Neural cell (in vitro differentiated cells): ENCODE measurements at regions not wholly inside any gene's neighbourhood (a gene's known extent, or its start where the extent isn't known, plus 50 kb on each side); places are given as distances from the start of the nearest gene placed in this dataset.

Experiments used
- H2AFZ ChIP-seq: fragments of 200-600, 300-800 bp; sonication (generic), shearing (Covaris generic); 2 replicates; pipeline ENCODE4 v1.6.0; 2014; ENCODE audit warnings: low read depth, mild to moderate bottlenecking, antibody characterized with exemption, low read length, moderate library complexity
- H3F3A ChIP-seq: fragments of 200-600 bp; shearing (Covaris generic); 2 replicates; pipeline ENCODE4 v1.6.1; 2016; ENCODE audit warnings: mild to moderate bottlenecking, moderate library complexity, mixed read lengths, antibody characterized with exemption, low read length; ENCODE audit not compliant: insufficient read depth, poor library complexity, severe bottlenecking
- H3K27ac ChIP-seq: fragments of 200-600, 300-800 bp; sonication (generic), shearing (Covaris generic); 2 replicates; pipeline ENCODE4 v1.5.1; 2014; ENCODE audit warnings: mild to moderate bottlenecking, low read length, moderate library complexity
- H3K27me3 ChIP-seq: fragments of 300-800, 200-600 bp; sonication (generic), shearing (Covaris generic); 2 replicates; pipeline ENCODE4 v1.6.0; 2014; ENCODE audit warnings: mild to moderate bottlenecking, low read depth, low read length, moderate library complexity; ENCODE audit not compliant: insufficient read depth
- H3K36me3 ChIP-seq: fragments of 300-800, 200-600 bp; sonication (generic), shearing (Covaris generic); 2 replicates; pipeline ENCODE4 v1.5.1; 2014; ENCODE audit warnings: mild to moderate bottlenecking, antibody characterized with exemption, low read length, moderate library complexity; ENCODE audit not compliant: insufficient read depth
- H3K4me2 ChIP-seq: fragments of 300-800, 200-600 bp; sonication (generic), shearing (Covaris generic); 2 replicates; pipeline ENCODE4 v1.6.0; 2014; ENCODE audit warnings: mild to moderate bottlenecking, low read length
- H3K4me3 ChIP-seq: fragments of 300-800, 200-600 bp; sonication (generic), shearing (Covaris generic); 2 replicates; pipeline ENCODE4 v1.5.1; 2014; ENCODE audit warnings: mild to moderate bottlenecking, low read length, moderate library complexity
- H3K79me2 ChIP-seq: fragments of 200-600 bp; shearing (Covaris generic); replicated peaks from 2 replicates; pipeline ENCODE4 v1.6.0; 2014; ENCODE audit warnings: mild to moderate bottlenecking, low read length, moderate library complexity; ENCODE audit not compliant: insufficient read depth
- H3K9ac ChIP-seq: fragments of 300-800, 200-600 bp; sonication (generic), shearing (Covaris generic); 2 replicates; pipeline ENCODE4 v1.6.1; 2016; ENCODE audit warnings: mild to moderate bottlenecking, low read length, mixed read lengths
- H3K9me2 ChIP-seq: fragments of 200-600 bp; shearing (Covaris generic); 2 replicates; pipeline ENCODE4 v1.6.1; 2016; ENCODE audit warnings: mild to moderate bottlenecking, low read length, mixed read lengths; ENCODE audit not compliant: insufficient read depth
- H3K9me3 ChIP-seq: fragments of 200-600, 300-800 bp; sonication (generic), shearing (Covaris generic); 2 replicates; pipeline ENCODE4 v1.6.1; 2016; ENCODE audit warnings: mild to moderate bottlenecking, mixed run types, low read length, moderate library complexity, mixed read lengths
- H4K20me1 ChIP-seq: fragments of 200-600 bp; shearing (Covaris generic); 2 replicates; pipeline ENCODE4 v1.6.1; 2016; ENCODE audit warnings: mild to moderate bottlenecking, mixed run types; ENCODE audit not compliant: insufficient read depth
- EP300 ChIP-seq: fragments of 450-650 bp; conservative IDR thresholded peaks from 2 replicates; pipeline ENCODE4 v1.6.1; 2014; ENCODE audit warnings: antibody characterized with exemption, mild to moderate bottlenecking, moderate library complexity; ENCODE audit not compliant: poor library complexity, severe bottlenecking
- EZH2 ChIP-seq: fragments of 200-600, 300-800 bp; shearing (Covaris generic), sonication (generic); IDR thresholded peaks from 2 replicates; pipeline ENCODE4 v1.6.1; 2014; ENCODE audit warnings: antibody characterized with exemption, low read length, borderline replicate concordance, mild to moderate bottlenecking; ENCODE audit not compliant: insufficient read depth, poor library complexity, severe bottlenecking
- MXI1 ChIP-seq: fragments of 450-650 bp; conservative IDR thresholded peaks from 2 replicates; pipeline ENCODE4 v1.6.1; 2014; ENCODE audit warnings: antibody characterized with exemption, mild to moderate bottlenecking; ENCODE audit not compliant: poor library complexity, severe bottlenecking
- POLR2AphosphoS5 ChIP-seq: IDR thresholded peaks from 2 replicates; pipeline ENCODE4 v1.6.1; 2012
- RAD21 ChIP-seq: fragments of 450-650 bp; conservative IDR thresholded peaks from 2 replicates; pipeline ENCODE4 v1.6.1; 2014; ENCODE audit warnings: antibody characterized with exemption, mild to moderate bottlenecking, moderate library complexity
- SMC3 ChIP-seq: fragments of 450-650 bp; conservative IDR thresholded peaks from 2 replicates; pipeline ENCODE4 v1.6.1; 2014; ENCODE audit warnings: antibody characterized with exemption, mild to moderate bottlenecking, moderate library complexity; ENCODE audit not compliant: poor library complexity
- TAF1 ChIP-seq: IDR thresholded peaks from 2 replicates; pipeline ENCODE4 v1.6.1; 2012; ENCODE audit warnings: low read depth
- TF ChIP-seq, protein P1 (sequence below): fragments of 450-650 bp; IDR thresholded peaks from 2 replicates; pipeline ENCODE4 v1.5.1; 2014; ENCODE audit warnings: antibody characterized with exemption, mild to moderate bottlenecking, moderate library complexity; ENCODE audit not compliant: poor library complexity, severe bottlenecking
- TF ChIP-seq, protein P2 (sequence below): IDR thresholded peaks from 2 replicates; pipeline ENCODE4 v1.6.1; 2012; ENCODE audit warnings: borderline replicate concordance

DNA sequence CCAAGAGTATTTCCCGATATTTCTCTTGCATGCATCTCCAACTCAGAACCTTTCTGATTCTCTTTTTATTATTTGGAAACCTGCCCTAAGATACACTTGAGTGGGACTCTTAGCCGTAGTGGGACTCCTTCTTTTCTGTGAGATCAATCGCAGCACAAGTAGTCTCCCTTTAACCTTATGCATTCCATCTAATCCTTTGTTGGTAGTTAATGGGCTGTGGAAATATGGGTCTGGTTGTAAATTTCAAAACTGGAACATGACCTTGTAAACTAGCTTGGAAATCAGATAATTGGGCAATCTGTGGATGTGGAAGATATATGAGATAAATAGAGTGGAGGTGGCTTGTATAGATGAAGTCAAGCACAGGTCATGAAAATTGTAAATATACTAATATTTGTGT, 350.0 kb downstream of the NDFIP2 start:
- Histone ChIP-seq H3K9me2 (no peaks in the 10 kb centered on the region), H3K27me3 (no peaks in the 10 kb centered on the region), H3K4me3 (no peak overlapping the region), H3K79me2 (no peaks in the 10 kb centered on the region), H2AFZ (no peak overlapping the region), H3K27ac (no peak overlapping the region), H3K4me2 (no peak overlapping the region), H3K9ac (no peak overlapping the region), H3F3A (no peaks in the 10 kb centered on the region), H3K36me3 (no peaks in the 10 kb centered on the region), H4K20me1 (no peaks in the 10 kb centered on the region), H3K9me3 (no peaks in the 10 kb centered on the region)
- TF ChIP-seq MXI1 (no peak), RAD21 (no peak), POLR2AphosphoS5 (no peak), EP300 (no peak), TAF1 (no peak), SMC3 (no peak), EZH2 (no peak)
- TF ChIP-seq, protein P1, sequence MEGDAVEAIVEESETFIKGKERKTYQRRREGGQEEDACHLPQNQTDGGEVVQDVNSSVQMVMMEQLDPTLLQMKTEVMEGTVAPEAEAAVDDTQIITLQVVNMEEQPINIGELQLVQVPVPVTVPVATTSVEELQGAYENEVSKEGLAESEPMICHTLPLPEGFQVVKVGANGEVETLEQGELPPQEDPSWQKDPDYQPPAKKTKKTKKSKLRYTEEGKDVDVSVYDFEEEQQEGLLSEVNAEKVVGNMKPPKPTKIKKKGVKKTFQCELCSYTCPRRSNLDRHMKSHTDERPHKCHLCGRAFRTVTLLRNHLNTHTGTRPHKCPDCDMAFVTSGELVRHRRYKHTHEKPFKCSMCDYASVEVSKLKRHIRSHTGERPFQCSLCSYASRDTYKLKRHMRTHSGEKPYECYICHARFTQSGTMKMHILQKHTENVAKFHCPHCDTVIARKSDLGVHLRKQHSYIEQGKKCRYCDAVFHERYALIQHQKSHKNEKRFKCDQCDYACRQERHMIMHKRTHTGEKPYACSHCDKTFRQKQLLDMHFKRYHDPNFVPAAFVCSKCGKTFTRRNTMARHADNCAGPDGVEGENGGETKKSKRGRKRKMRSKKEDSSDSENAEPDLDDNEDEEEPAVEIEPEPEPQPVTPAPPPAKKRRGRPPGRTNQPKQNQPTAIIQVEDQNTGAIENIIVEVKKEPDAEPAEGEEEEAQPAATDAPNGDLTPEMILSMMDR, result no peak
- TF ChIP-seq, protein P2, sequence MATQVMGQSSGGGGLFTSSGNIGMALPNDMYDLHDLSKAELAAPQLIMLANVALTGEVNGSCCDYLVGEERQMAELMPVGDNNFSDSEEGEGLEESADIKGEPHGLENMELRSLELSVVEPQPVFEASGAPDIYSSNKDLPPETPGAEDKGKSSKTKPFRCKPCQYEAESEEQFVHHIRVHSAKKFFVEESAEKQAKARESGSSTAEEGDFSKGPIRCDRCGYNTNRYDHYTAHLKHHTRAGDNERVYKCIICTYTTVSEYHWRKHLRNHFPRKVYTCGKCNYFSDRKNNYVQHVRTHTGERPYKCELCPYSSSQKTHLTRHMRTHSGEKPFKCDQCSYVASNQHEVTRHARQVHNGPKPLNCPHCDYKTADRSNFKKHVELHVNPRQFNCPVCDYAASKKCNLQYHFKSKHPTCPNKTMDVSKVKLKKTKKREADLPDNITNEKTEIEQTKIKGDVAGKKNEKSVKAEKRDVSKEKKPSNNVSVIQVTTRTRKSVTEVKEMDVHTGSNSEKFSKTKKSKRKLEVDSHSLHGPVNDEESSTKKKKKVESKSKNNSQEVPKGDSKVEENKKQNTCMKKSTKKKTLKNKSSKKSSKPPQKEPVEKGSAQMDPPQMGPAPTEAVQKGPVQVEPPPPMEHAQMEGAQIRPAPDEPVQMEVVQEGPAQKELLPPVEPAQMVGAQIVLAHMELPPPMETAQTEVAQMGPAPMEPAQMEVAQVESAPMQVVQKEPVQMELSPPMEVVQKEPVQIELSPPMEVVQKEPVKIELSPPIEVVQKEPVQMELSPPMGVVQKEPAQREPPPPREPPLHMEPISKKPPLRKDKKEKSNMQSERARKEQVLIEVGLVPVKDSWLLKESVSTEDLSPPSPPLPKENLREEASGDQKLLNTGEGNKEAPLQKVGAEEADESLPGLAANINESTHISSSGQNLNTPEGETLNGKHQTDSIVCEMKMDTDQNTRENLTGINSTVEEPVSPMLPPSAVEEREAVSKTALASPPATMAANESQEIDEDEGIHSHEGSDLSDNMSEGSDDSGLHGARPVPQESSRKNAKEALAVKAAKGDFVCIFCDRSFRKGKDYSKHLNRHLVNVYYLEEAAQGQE, result no peak

GRCh38 chr13:79830426-79830825, 349.5 kb downstream of the NDFIP2 start:
- H3K4me3 ChIP-seq, result no peak overlapping the region
- H3K9ac ChIP-seq, result no peak overlapping the region
- TF ChIP-seq TAF1, result no peak
- no peak for TF ChIP-seq RAD21
- TF ChIP-seq MXI1, result no peak
- no peak for TF ChIP-seq EZH2
- TF ChIP-seq POLR2AphosphoS5, result no peak
- no peak for TF ChIP-seq SMC3
- TF ChIP-seq, protein P2, result no peak
- TF ChIP-seq EP300, result no peak
- TF ChIP-seq, protein P1, result no peak
- H3K36me3 ChIP-seq, result no peaks in the 10 kb centered on the region
- no peak overlapping the region for H3K4me2 ChIP-seq
- H3F3A ChIP-seq, result no peaks in the 10 kb centered on the region
- H3K9me2 ChIP-seq, result no peaks in the 10 kb centered on the region
- H2AFZ ChIP-seq, result no peak overlapping the region
- no peak overlapping the region for H3K27ac ChIP-seq
- H3K9me3 ChIP-seq, result no peaks in the 10 kb centered on the region
- H4K20me1 ChIP-seq, result no peaks in the 10 kb centered on the region
- H3K79me2 ChIP-seq, result no peaks in the 10 kb centered on the region
- no peaks in the 10 kb centered on the region for H3K27me3 ChIP-seq
